Right lobe of liver (tissue), 4 donors: ENCODE measurements at regions not wholly inside any gene's neighbourhood (a gene's known extent, or its start where the extent isn't known, plus 50 kb on each side); places are given as distances from the start of the nearest gene placed in this dataset.

Source experiments
- CTCF ChIP-seq, 4 donors: fragments of 200-600 bp in 3 of 4; fragments of 450-650 bp in 1 of 4; IDR thresholded peaks; one replicate each; pipeline versions ENCODE4 v1.5.1 to v1.8.0; 2016 to 2022; ENCODE audit warnings: antibody characterized with exemption in 4 of 4, mild to moderate bottlenecking in 2 of 4
- POLR2A ChIP-seq: fragments of 450-650 bp; IDR thresholded peaks from one replicate; pipeline ENCODE4 v1.6.1; 2017; ENCODE audit warnings: antibody characterized with exemption, mild to moderate bottlenecking
- donor health status: DM: no; HTN: no; CAD: no.
- donor health status: DM: no; HTN: no; CAD: no.
- donor health status: DM: no; HTN: yes; CAD: no.

GRCh38 chr13:80718970-80719369 is 378.0 kb upstream of the SPRY2 start:
- TF ChIP-seq CTCF (IDR thresholded peaks at IDR 0.05) (no peak), POLR2A (no peak)
